Fibroblast of lung (primary cell): ENCODE measurements at regions not wholly inside any gene's neighbourhood (a gene's known extent, or its start where the extent isn't known, plus 50 kb on each side); places are given as distances from the start of the nearest gene placed in this dataset.
A peak's percentile ranks its signal among the peaks of the same experiment; 100 is the strongest.

Source experiments
- DNase-seq, 2 donors: peaks; one replicate each; pipeline versions ENCODE4 v3.0.0 to v3.0.0-alpha.2; 2010; ENCODE audit warnings: low read depth in 2 of 2
- H2AFZ ChIP-seq: 2 replicates; pipeline ENCODE4 v1.5.1; 2012; ENCODE audit warnings: low read length, control low read depth, inconsistent platforms
- H3K27ac ChIP-seq: 2 replicates; pipeline ENCODE4 v1.5.1; 2011; ENCODE audit warnings: low read length, control low read depth; ENCODE audit not compliant: insufficient read depth
- H3K27me3 ChIP-seq: 2 replicates; pipeline ENCODE4 v1.5.1; 2011; ENCODE audit warnings: mild to moderate bottlenecking, low read length; ENCODE audit not compliant: control insufficient read depth, insufficient read depth
- H3K36me3 ChIP-seq: 2 replicates; pipeline ENCODE4 v1.5.1; 2011; ENCODE audit warnings: low read length; ENCODE audit not compliant: control insufficient read depth, insufficient read depth
- H3K4me1 ChIP-seq: 2 replicates; pipeline ENCODE4 v1.5.1; 2011; ENCODE audit warnings: low read length; ENCODE audit not compliant: control insufficient read depth, insufficient read depth; ENCODE audit errors: extremely low read depth
- H3K4me2 ChIP-seq: 2 replicates; pipeline ENCODE4 v1.5.1; 2011; ENCODE audit warnings: low read length, control low read depth; ENCODE audit not compliant: insufficient read depth; ENCODE audit errors: extremely low read depth
- H3K4me3 ChIP-seq, 4 experiments: fragments of 200-600 bp in 1 of 4; sonication (generic) in 1 of 4; replicated peaks in 1 of 4; 2 replicates each; pipeline ENCODE4 v1.5.1; 2011 to 2016; ENCODE audit warnings: low read length in 4 of 4, low read depth in 3 of 4, mild to moderate bottlenecking in 3 of 4, control low read depth in 2 of 4, inconsistent platforms in 1 of 4, mixed read lengths in 1 of 4; ENCODE audit not compliant: insufficient read depth in 1 of 4; ENCODE audit errors: control extremely low read depth in 1 of 4
- H3K79me2 ChIP-seq: 2 replicates; pipeline ENCODE4 v1.5.1; 2012; ENCODE audit warnings: mild to moderate bottlenecking, low read length, inconsistent platforms; ENCODE audit not compliant: control insufficient read depth, insufficient read depth
- H3K9ac ChIP-seq: 2 replicates; pipeline ENCODE4 v1.5.1; 2011; ENCODE audit warnings: mild to moderate bottlenecking, low read length, control low read depth; ENCODE audit not compliant: insufficient read depth
- H3K9me3 ChIP-seq: 2 replicates; pipeline ENCODE4 v1.5.1; 2012; ENCODE audit warnings: low read depth, low read length; ENCODE audit not compliant: control insufficient read depth, insufficient read depth
- H4K20me1 ChIP-seq: 2 replicates; pipeline ENCODE4 v1.5.1; 2011; ENCODE audit warnings: low read length; ENCODE audit not compliant: control insufficient read depth, insufficient read depth; ENCODE audit errors: extremely low read depth
- CTCF ChIP-seq, 2 donors: IDR thresholded peaks in 1 of 2; conservative IDR thresholded peaks in 1 of 2; 1 replicate in 1 of 2; 2 replicates in 1 of 2; pipeline ENCODE4 v1.5.1; 2011 to 2012; ENCODE audit warnings: low read length in 2 of 2, control low read depth in 1 of 2, inconsistent platforms in 1 of 2, low read depth in 1 of 2, mild to moderate bottlenecking in 1 of 2
- EZH2 ChIP-seq: IDR thresholded peaks from 2 replicates; pipeline ENCODE4 v1.5.1; 2012; ENCODE audit warnings: low read length, control low read depth, mild to moderate bottlenecking; ENCODE audit errors: missing control alignments

- Histone ChIP-seq H3K4me3 (no peak overlapping the region), H3K9me3 (no peaks in the 10 kb centered on the region), H3K36me3 (no peaks in the 10 kb centered on the region), H3K79me2 (no peaks in the 10 kb centered on the region), H4K20me1 (no peaks in the 10 kb centered on the region), H3K4me2 (no peak overlapping the region), H3K27me3 (no peaks in the 10 kb centered on the region), H2AFZ (no peak overlapping the region), H3K27ac (no peak overlapping the region), H3K4me1 (no peaks in the 10 kb centered on the region), H3K9ac (no peak overlapping the region)
- TF ChIP-seq EZH2 = no peak
- no peak for TF ChIP-seq CTCF (conservative IDR thresholded peaks at IDR 0.05 in 1 of 2, IDR thresholded peaks at IDR 0.05 in 1 of 2; ENCODE audit: low read depth in 1 of 2, low read length in 2 of 2)
- peak in 1 of 2 donors; percentile 20 for DNase-seq
These were observed 162.5 kb downstream of the GPR37 start for GRCh38 chr7:124603066-124603465.

GRCh38 chr7:124597509-124597908, 168.1 kb downstream of the GPR37 start:
- no peak overlapping the region for H3K27ac ChIP-seq
- no peak overlapping the region for H3K9ac ChIP-seq
- H4K20me1 ChIP-seq = no peaks in the 10 kb centered on the region
- no peaks in the 10 kb centered on the region for H3K36me3 ChIP-seq
- no peaks in the 10 kb centered on the region for H3K27me3 ChIP-seq
- H3K9me3 ChIP-seq = no peaks in the 10 kb centered on the region
- H3K4me3 ChIP-seq = no peak overlapping the region
- H3K79me2 ChIP-seq = no peaks in the 10 kb centered on the region
- TF ChIP-seq CTCF (conservative IDR thresholded peaks at IDR 0.05 in 1 of 2, IDR thresholded peaks at IDR 0.05 in 1 of 2; ENCODE audit: low read depth in 1 of 2, low read length in 2 of 2) (no peak), EZH2 (no peak)
- H3K4me2 ChIP-seq = no peak overlapping the region
- H2AFZ ChIP-seq = no peak overlapping the region
- DNase-seq = no peak
- H3K4me1 ChIP-seq = no peaks in the 10 kb centered on the region

GRCh38 chr7:124596881-124597280, 168.7 kb downstream of the GPR37 start:
- H3K4me3 ChIP-seq = no peak overlapping the region
- no peaks in the 10 kb centered on the region for H3K36me3 ChIP-seq
- H4K20me1 ChIP-seq = no peaks in the 10 kb centered on the region
- H3K9ac ChIP-seq = no peak overlapping the region
- TF ChIP-seq CTCF (conservative IDR thresholded peaks at IDR 0.05 in 1 of 2, IDR thresholded peaks at IDR 0.05 in 1 of 2; ENCODE audit: low read depth in 1 of 2, low read length in 2 of 2) = no peak
- no peak for TF ChIP-seq EZH2
- no peaks in the 10 kb centered on the region for H3K4me1 ChIP-seq
- no peak for DNase-seq
- H3K27ac ChIP-seq = no peak overlapping the region
- H3K4me2 ChIP-seq = no peak overlapping the region
- no peaks in the 10 kb centered on the region for H3K79me2 ChIP-seq
- no peaks in the 10 kb centered on the region for H3K9me3 ChIP-seq
- no peaks in the 10 kb centered on the region for H3K27me3 ChIP-seq
- no peak overlapping the region for H2AFZ ChIP-seq
